GM18511 (cell line): ENCODE measurements at regions not wholly inside any gene's neighbourhood (a gene's known extent, or its start where the extent isn't known, plus 50 kb on each side); places are given as distances from the start of the nearest gene placed in this dataset.
"Not testable (repeated sequence)": the region's sequence is repeated elsewhere in the genome, so short reads cannot be mapped to it uniquely, and the experiment has no call there.

ENCODE experiments used
- ATAC-seq: cut with Tn5 transposase; IDR thresholded peaks from one replicate; pipeline ENCODE4 v1.9.1; 2021; ENCODE audit warnings: mild to moderate bottlenecking, moderate library complexity; ENCODE audit not compliant: unreplicated experiment

GRCh38 chr2:118431165-118431517, 342.9 kb downstream of the INSIG2 start:
- ATAC-seq: no peak

- ATAC-seq: no peak
Measured at GRCh38 chr2:118430510-118431164, 342.4 kb downstream of the INSIG2 start.

- no peak for ATAC-seq
Measured at GRCh38 chr2:118425191-118425590, 336.9 kb downstream of the INSIG2 start.

GRCh38 chr2:118423776-118424175, 335.5 kb downstream of the INSIG2 start:
- ATAC-seq: no peak

- no peak for ATAC-seq
Measured at GRCh38 chr2:118421648-118422047, 333.4 kb downstream of the INSIG2 start.

- ATAC-seq: no peak
Measured at GRCh38 chr2:118417406-118418120, 329.3 kb downstream of the INSIG2 start.

- ATAC-seq: not testable (repeated sequence)
Measured at GRCh38 chr2:118415186-118415585, 326.9 kb downstream of the INSIG2 start.

GRCh38 chr2:118403658-118404451, 315.6 kb downstream of the INSIG2 start:
- ATAC-seq: no peak

GRCh38 chr2:118388771-118389170, 300.5 kb downstream of the INSIG2 start:
- no peak for ATAC-seq

- no peak for ATAC-seq
Measured at GRCh38 chr2:118387509-118387908, 299.2 kb downstream of the INSIG2 start.

- ATAC-seq: no peak
Measured at GRCh38 chr2:118386641-118387302, 298.5 kb downstream of the INSIG2 start.

- no peak for ATAC-seq
Measured at GRCh38 chr2:118380915-118381653, 292.8 kb downstream of the INSIG2 start.

- no peak for ATAC-seq
Measured at GRCh38 chr2:118375907-118376485, 287.7 kb downstream of the INSIG2 start.

GRCh38 chr2:118374974-118375755, 286.9 kb downstream of the INSIG2 start:
- no peak for ATAC-seq

- no peak for ATAC-seq
Measured at GRCh38 chr2:118372886-118373830, 284.9 kb downstream of the INSIG2 start.

- no peak for ATAC-seq
Measured at GRCh38 chr2:118371515-118371914, 283.2 kb downstream of the INSIG2 start.

GRCh38 chr2:118369521-118369920, 281.2 kb downstream of the INSIG2 start:
- not testable (repeated sequence) for ATAC-seq

GRCh38 chr2:118363604-118364003, 275.3 kb downstream of the INSIG2 start:
- ATAC-seq: no peak
